ENCODE measurements at regions not wholly inside any gene's neighbourhood (a gene's known extent, or its start where the extent isn't known, plus 50 kb on each side); places are given as distances from the start of the nearest gene placed in this dataset.

- ChIA-PET POLR2A (no interaction called here), CTCF (no interaction called here)
- Histone ChIP-seq H3K36me3 (ENCODE audit: control insufficient read depth in 2 of 2, extremely low read depth in 1 of 2, insufficient read depth in 2 of 2, low read length in 2 of 2) (no peaks in the 10 kb centered on the region), H3K9me1 (replicated peaks; ENCODE audit: control insufficient read depth, extremely low read depth, insufficient read depth, low read length) (no peaks in the 10 kb centered on the region), H3K27me3 (ENCODE audit: control insufficient read depth in 2 of 2, insufficient read depth in 2 of 2, low read length in 2 of 2) (no peaks in the 10 kb centered on the region), H3K27ac (ENCODE audit: insufficient read depth, low read depth, low read length) (no peak overlapping the region), H3K4me3 (replicated peaks in 1 of 3; ENCODE audit: insufficient read depth in 1 of 3, low read depth in 1 of 3, low read length in 3 of 3) (no peak overlapping the region), H3K79me2 (ENCODE audit: control insufficient read depth, insufficient read depth, low read length) (no peaks in the 10 kb centered on the region), H3K4me1 (ENCODE audit: control insufficient read depth, extremely low read depth, insufficient read depth, low read length) (no peaks in the 10 kb centered on the region), H2AFZ (ENCODE audit: low read depth, low read length) (no peak overlapping the region), H3K9me3 (replicated peaks; ENCODE audit: control insufficient read depth, insufficient read depth, low read length) (no peaks in the 10 kb centered on the region), H3K9ac (replicated peaks; ENCODE audit: extremely low read depth, insufficient read depth, low read length) (no peak overlapping the region), H3K4me2 (ENCODE audit: insufficient read depth, low read length) (no peak overlapping the region), H4K20me1 (replicated peaks; ENCODE audit: control insufficient read depth, extremely low read depth, insufficient read depth, low read length) (no peaks in the 10 kb centered on the region)
- no peak for TF ChIP-seq FOS (IDR thresholded peaks at IDR 0.05; ENCODE audit: borderline replicate concordance, insufficient read depth, low read length)
- TF ChIP-seq MYC (IDR thresholded peaks at IDR 0.05; ENCODE audit: low read depth, low read length), result no peak
- no peak for TF ChIP-seq POLR2AphosphoS5 (IDR thresholded peaks at IDR 0.05; ENCODE audit: insufficient read depth, low read depth, low read length)
- no peak for TF ChIP-seq POLR2A (IDR thresholded peaks at IDR 0.05; ENCODE audit: low read depth, low read length)
- no peak for TF ChIP-seq CTCF (IDR thresholded peaks at IDR 0.05; ENCODE audit: extremely low read depth in 1 of 2, insufficient read depth in 1 of 2, low read depth in 1 of 2, low read length in 2 of 2)
- TF ChIP-seq, protein P1, sequence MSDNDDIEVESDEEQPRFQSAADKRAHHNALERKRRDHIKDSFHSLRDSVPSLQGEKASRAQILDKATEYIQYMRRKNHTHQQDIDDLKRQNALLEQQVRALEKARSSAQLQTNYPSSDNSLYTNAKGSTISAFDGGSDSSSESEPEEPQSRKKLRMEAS (IDR thresholded peaks at IDR 0.05; ENCODE audit: insufficient read depth, insufficient read length), result no peak
- no peak for TF ChIP-seq EZH2 (IDR thresholded peaks at IDR 0.05; ENCODE audit: borderline replicate concordance, low read depth, low read length, severe bottlenecking)
- no peak for TF ChIP-seq GATA2 (IDR thresholded peaks at IDR 0.05; ENCODE audit: insufficient read depth, insufficient read length, low read depth, low read length)
- no peak for TF ChIP-seq JUN (IDR thresholded peaks at IDR 0.05; ENCODE audit: borderline replicate concordance, insufficient read depth, insufficient read length, low read depth)
- no TSS peak for BruUV-seq (replicated peaks)
- DNase-seq (ENCODE audit: low read depth, low spot score) (no peak), FAIRE-seq (no peak)
- intact Hi-C loops (cut with micrococcal nuclease) (no loop called here), dilution Hi-C loops (cut with MboI; ENCODE audit: extremely low pct_ligation_motif_present, low sequenced_read_pairs) (no loop called here)
Measured at GRCh38 chr5:163880302-163880701, 374.9 kb downstream of the MAT2B start.

All from endothelial cell of umbilical vein (primary cell).